Natural killer cell treated with Interleukin-12 subunit alpha and Interleukin-12 subunit beta and Interleukin-15 and Interleukin-18, amount 100 ng/mL, for 72 hours (primary cell): ENCODE measurements at regions not wholly inside any gene's neighbourhood (a gene's known extent, or its start where the extent isn't known, plus 50 kb on each side); places are given as distances from the start of the nearest gene placed in this dataset.
"Not testable (repeated sequence)": the region's sequence is repeated elsewhere in the genome, so short reads cannot be mapped to it uniquely, and the experiment has no call there.

Source experiments
- ATAC-seq, 2 donors: fragments of 150-1000 bp; cut with Tn5 transposase in 1 of 2; sonication (Bioruptor Pico), chemical (Tn5 transposase) in 1 of 2; 2 replicates each; pipeline ENCODE4 v1.10.0; 2021
- DNase-seq: peaks from one replicate; pipeline ENCODE4 v3.0.0; 2022; ENCODE audit warnings: low spot score
- H3K27ac Mint-ChIP-seq, 2 donors: 1 replicate in 1 of 2; 2 replicates in 1 of 2; pipeline ENCODE4 v1.8.0; 2022; ENCODE audit warnings: mixed read lengths in 2 of 2, mild to moderate bottlenecking in 1 of 2, moderate library complexity in 1 of 2
- H3K27me3 Mint-ChIP-seq, 2 donors: 1 replicate in 1 of 2; 2 replicates in 1 of 2; pipeline ENCODE4 v1.8.0; 2022; ENCODE audit warnings: mixed read lengths in 2 of 2
- H3K36me3 Mint-ChIP-seq: one replicate; pipeline ENCODE4 v1.8.0; 2022; ENCODE audit warnings: mixed read lengths
- H3K4me1 Mint-ChIP-seq, 2 donors: 1 replicate in 1 of 2; 2 replicates in 1 of 2; pipeline ENCODE4 v1.8.0; 2022; ENCODE audit warnings: low read depth in 2 of 2, mixed read lengths in 2 of 2, mild to moderate bottlenecking in 1 of 2
- H3K4me3 Mint-ChIP-seq: one replicate; pipeline ENCODE4 v1.8.0; 2022; ENCODE audit warnings: mixed read lengths
- H3K9me3 Mint-ChIP-seq: 2 replicates; pipeline ENCODE4 v1.8.0; 2022; ENCODE audit warnings: mixed read lengths

DNA sequence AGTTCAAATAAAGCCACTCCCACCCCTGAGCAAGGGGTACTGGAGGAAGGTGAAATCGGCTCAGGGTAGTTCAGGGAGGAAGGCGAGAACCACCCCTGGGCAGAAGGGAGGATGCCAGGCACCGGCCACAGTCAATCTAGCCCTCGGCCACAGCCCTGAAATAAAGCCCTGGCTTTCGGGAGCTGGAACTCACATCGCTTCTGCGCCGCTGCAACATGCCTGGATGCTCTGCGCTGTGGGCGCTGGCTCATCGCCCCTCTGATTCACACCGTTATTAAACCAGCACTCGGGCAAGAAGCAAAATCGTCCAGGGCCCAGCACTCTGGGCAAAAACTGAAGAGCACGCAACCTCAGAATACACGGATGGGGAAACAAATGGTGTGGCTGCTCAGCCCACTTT is 136.9 kb upstream of the RREB1 start:
- no peak overlapping the region for H3K4me3 Mint-ChIP-seq
- ATAC-seq (no peak), DNase-seq (no peak)
- no peaks in the 10 kb centered on the region for H3K36me3 Mint-ChIP-seq
- no peak overlapping the region for H3K27ac Mint-ChIP-seq
- no peaks in the 10 kb centered on the region for H3K9me3 Mint-ChIP-seq
- peaks cover 0 to 4% of the 10 kb centered on the region in 2 donors for H3K27me3 Mint-ChIP-seq
- no peaks in the 10 kb centered on the region for H3K4me1 Mint-ChIP-seq

GRCh38 chr6:6971369-6971768 is 136.4 kb upstream of the RREB1 start:
- no peaks in the 10 kb centered on the region for H3K4me1 Mint-ChIP-seq
- H3K36me3 Mint-ChIP-seq, result no peaks in the 10 kb centered on the region
- peaks cover 0 to 4% of the 10 kb centered on the region in 2 donors for H3K27me3 Mint-ChIP-seq
- no peak for DNase-seq
- H3K4me3 Mint-ChIP-seq, result no peak overlapping the region
- ATAC-seq, result no peak
- no peak overlapping the region for H3K27ac Mint-ChIP-seq
- no peaks in the 10 kb centered on the region for H3K9me3 Mint-ChIP-seq

GRCh38 chr6:6972456-6972855 is 135.3 kb upstream of the RREB1 start:
- Mint-ChIP-seq H3K9me3 (no peaks in the 10 kb centered on the region), H3K27me3 (peaks cover 0 to 4% of the 10 kb centered on the region in 2 donors), H3K36me3 (no peaks in the 10 kb centered on the region), H3K4me3 (no peak overlapping the region), H3K27ac (no peak overlapping the region), H3K4me1 (no peaks in the 10 kb centered on the region)
- DNase-seq (no peak), ATAC-seq (no peak)

- ATAC-seq (no peak), DNase-seq (no peak)
- H3K27me3 Mint-ChIP-seq, result peaks cover 0 to 4% of the 10 kb centered on the region in 2 donors
- H3K9me3 Mint-ChIP-seq, result no peaks in the 10 kb centered on the region
- no peak overlapping the region for H3K4me3 Mint-ChIP-seq
- no peak overlapping the region for H3K27ac Mint-ChIP-seq
- no peaks in the 10 kb centered on the region for H3K4me1 Mint-ChIP-seq
- no peaks in the 10 kb centered on the region for H3K36me3 Mint-ChIP-seq
Observed at GRCh38 chr6:6973721-6974120, 134.0 kb upstream of the RREB1 start.

DNA sequence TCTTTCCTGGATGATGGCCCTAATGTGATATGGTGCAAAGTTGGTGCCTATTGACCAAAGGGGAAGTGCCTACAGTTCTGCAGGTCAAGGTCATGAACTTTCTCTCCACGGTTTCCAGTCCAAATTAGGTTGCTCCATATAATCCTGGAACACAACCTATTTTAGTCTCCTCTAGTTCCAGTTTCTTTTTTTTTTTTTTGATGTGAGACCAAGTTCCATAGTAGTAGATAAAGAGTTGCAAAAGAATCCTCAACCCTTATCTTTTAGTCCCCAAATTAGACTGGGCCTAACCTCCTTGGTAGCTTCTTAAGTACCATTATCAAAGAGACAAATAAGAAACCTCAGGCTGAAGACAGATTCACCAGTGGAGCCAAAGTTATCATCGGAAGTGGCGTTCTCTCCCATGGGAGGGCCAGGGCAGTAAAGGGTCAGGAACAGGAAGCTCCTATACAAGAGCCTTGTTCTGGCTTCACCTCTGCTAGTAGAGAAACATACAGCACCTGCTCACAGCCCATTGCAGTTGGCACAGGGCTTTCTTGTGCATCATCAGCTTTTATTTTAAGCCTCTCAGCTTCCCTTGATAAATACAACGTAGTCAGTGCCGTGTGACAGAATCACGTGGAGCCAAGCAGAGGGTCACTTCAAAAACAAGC is 132.2 kb upstream of the RREB1 start:
- Mint-ChIP-seq H3K4me3 (no peak overlapping the region), H3K27me3 (peaks cover 0 to 4% of the 10 kb centered on the region in 2 donors), H3K9me3 (no peaks in the 10 kb centered on the region), H3K4me1 (no peaks in the 10 kb centered on the region), H3K27ac (no peak overlapping the region), H3K36me3 (no peaks in the 10 kb centered on the region)
- ATAC-seq (no peak), DNase-seq (no peak)

DNA sequence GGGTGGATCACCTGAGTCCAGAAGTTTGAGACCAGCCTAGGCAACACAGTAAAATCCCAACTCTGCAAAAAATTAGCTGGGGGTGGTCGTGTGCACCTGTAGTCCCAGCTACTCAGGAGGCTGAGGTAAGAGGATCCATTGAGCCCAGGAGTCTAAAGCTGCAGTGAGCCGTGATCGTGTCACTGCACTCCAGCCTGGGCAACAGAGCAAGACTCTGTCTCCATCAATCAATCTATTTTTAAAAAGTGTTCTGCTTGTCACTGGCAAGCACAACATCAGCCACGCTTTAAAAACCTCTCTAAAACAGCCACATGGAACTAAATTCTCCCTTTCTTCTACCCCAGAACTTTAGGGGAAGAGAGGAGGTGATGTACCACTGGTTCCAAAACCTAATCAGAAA is 131.6 kb upstream of the RREB1 start:
- H3K27ac Mint-ChIP-seq, result no peak overlapping the region
- ATAC-seq, result no peak

GRCh38 chr6:6978731-6979130 is 129.0 kb upstream of the RREB1 start:
- ATAC-seq, result no peak
- H3K9me3 Mint-ChIP-seq, result no peaks in the 10 kb centered on the region
- no peak overlapping the region for H3K27ac Mint-ChIP-seq
- DNase-seq, result no peak
- no peak overlapping the region for H3K4me3 Mint-ChIP-seq
- H3K36me3 Mint-ChIP-seq, result no peaks in the 10 kb centered on the region
- peaks cover 0 to 4% of the 10 kb centered on the region in 2 donors for H3K27me3 Mint-ChIP-seq
- no peaks in the 10 kb centered on the region for H3K4me1 Mint-ChIP-seq

More for the DNA sequence above, 131.6 kb upstream of the RREB1 start:
- H3K4me3 Mint-ChIP-seq, result no peak overlapping the region
- no peak for DNase-seq
- H3K9me3 Mint-ChIP-seq, result no peaks in the 10 kb centered on the region
- H3K4me1 Mint-ChIP-seq, result no peaks in the 10 kb centered on the region
- no peaks in the 10 kb centered on the region for H3K36me3 Mint-ChIP-seq
- peaks cover 0 to 4% of the 10 kb centered on the region in 2 donors for H3K27me3 Mint-ChIP-seq

DNA sequence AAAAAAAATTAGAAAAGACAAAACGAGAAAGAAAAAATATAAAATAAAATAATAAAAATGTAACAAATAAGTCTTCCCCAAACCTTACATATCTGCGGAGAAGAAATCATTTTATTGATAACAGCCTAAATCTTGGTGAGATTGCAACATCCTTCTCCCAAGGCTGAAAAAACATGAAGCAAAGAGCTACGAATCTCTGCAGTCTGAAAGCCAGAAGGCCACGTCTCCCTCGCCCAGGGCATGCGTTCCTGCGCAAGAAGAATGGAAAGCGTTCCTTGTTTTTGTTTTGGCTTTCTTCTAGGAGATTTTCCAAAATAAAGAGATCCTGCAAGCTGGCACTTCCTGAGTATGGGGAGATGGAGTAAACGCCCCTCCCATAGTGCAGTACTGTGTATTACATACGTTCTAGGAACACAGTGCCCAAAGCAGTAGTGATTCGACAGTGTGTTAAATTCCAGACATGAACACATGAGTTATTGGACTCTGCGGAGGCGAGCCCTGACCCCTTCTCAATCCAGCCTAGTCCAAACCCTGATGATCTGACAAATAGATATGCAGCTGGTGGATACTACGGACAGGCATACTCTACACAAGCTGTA is 126.7 kb upstream of the RREB1 start:
- ATAC-seq (no peak), DNase-seq (no peak)
- H3K4me3 Mint-ChIP-seq, result no peak overlapping the region
- H3K36me3 Mint-ChIP-seq, result no peaks in the 10 kb centered on the region
- H3K27me3 Mint-ChIP-seq, result no peaks in the 10 kb centered on the region
- H3K4me1 Mint-ChIP-seq, result no peaks in the 10 kb centered on the region
- H3K9me3 Mint-ChIP-seq, result no peaks in the 10 kb centered on the region
- H3K27ac Mint-ChIP-seq, result no peak overlapping the region

DNA sequence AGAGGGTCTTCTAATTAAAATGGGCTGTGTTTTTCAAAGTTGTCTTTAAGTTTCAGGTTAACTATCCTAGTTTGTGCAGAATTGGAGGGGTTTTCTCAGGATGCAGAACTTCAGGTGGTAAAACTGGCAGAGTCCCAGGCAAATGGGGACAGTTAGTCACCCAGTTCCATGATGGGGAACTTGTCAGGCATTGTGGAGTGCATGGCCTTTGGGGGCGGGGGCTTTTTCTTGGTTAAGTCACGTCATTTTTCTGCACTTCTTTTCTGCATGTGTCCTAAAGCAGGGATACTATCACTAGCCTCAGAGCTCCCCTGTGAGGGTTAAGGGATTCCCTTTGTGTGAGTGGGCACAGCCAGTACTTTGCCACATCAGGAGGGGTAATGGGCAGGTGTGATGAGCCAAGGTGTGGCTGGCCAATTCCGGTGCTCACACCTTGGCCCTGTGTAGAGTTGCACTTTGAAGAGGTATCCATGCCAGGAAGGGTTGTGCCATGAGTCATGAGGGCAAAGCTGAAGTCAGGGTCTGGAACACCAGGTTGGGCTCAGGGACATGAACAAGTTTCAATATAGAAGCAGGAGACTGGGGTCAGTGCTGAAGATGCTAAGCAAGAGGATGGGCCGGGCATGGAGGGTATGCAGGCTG is 126.0 kb upstream of the RREB1 start:
- ATAC-seq (no peak), DNase-seq (no peak)
- H3K27me3 Mint-ChIP-seq, result no peaks in the 10 kb centered on the region
- H3K4me3 Mint-ChIP-seq, result no peak overlapping the region
- H3K27ac Mint-ChIP-seq, result no peak overlapping the region
- H3K4me1 Mint-ChIP-seq, result no peaks in the 10 kb centered on the region
- H3K9me3 Mint-ChIP-seq, result no peaks in the 10 kb centered on the region
- no peaks in the 10 kb centered on the region for H3K36me3 Mint-ChIP-seq

DNA sequence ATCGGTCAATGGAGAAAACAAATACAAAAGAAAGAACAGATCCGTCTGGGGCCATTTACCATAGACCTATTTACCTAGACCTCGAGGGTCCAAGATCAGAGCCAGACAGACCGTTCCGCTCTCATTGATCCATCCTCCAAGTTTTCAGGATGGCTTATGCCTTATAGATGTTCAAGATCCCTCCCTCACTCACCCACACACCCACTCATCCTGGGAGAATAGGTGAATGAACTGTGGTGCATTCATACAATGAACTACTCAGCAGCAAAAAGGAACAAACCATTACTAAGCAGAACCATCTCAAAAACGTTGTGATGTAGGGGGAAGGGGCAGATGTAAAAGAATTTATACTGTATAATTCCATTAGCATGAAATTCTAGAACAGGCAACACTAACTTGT is 125.1 kb upstream of the RREB1 start:
- Mint-ChIP-seq H3K27ac (no peak overlapping the region), H3K4me1 (no peaks in the 10 kb centered on the region), H3K4me3 (no peak overlapping the region), H3K36me3 (no peaks in the 10 kb centered on the region), H3K9me3 (no peaks in the 10 kb centered on the region), H3K27me3 (peaks cover 0 to 6% of the 10 kb centered on the region in 2 donors)
- DNase-seq (no peak), ATAC-seq (no peak)

DNA sequence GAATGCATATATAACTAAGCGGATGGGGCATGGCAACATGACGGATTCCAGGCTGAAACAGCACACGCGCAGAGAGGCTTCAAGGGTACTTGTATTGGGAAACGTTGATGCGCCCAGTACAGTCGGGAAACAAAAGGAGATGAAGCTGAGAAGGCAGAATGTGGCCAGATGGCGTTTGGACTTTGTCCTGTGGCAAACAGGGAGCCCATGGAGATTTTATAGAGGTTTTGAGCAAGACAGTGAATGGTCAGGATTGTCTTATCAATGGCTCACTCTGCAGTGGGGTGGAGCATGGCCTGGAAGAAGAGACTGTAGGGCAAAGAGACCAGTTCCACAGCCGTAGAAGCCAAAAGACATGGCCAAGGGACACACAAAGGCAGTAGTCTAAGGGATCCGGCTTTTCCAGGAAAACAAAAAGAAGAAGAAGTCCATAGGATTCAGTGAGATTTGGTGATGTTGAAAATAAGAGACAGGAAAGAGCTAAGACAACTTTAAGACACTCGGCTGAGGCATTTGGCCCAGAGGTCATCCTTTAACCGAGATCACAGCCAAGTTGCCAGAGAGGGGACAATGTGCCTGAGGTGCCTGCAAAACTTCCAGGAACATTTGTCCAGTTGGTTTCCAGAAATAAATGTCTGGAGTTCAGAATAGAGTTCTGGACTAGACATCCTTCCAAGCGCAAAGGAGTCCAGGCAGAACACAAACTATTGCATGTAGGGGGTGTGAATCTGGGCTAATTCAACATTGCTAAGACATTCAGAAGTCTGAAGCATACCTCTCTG is 123.0 kb upstream of the RREB1 start:
- H3K4me1 Mint-ChIP-seq, result no peaks in the 10 kb centered on the region
- ATAC-seq (no peak), DNase-seq (no peak)
- H3K4me3 Mint-ChIP-seq, result no peak overlapping the region
- peaks cover 2 to 8% of the 10 kb centered on the region in 2 donors for H3K27me3 Mint-ChIP-seq
- H3K27ac Mint-ChIP-seq, result no peak overlapping the region
- H3K9me3 Mint-ChIP-seq, result no peaks in the 10 kb centered on the region
- H3K36me3 Mint-ChIP-seq, result no peaks in the 10 kb centered on the region

DNA sequence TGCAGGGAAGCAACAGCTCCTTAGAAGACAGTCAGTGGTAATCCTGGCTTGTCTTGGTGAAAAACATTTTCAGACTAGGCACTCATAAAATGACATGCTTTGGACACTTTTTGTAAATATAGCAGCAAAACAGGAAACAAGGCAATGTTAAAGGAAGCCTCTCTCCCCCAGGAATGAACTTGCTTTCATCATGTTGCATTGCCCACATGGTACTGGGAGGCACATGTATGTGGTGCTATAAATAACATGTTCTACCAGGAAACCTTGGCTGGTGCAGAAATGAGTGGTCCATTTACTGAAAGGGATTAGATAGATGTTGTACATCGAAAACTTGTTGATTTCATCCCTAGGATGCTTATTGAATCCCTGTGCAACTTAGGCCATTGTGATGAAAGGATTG is 121.4 kb upstream of the RREB1 start:
- DNase-seq (no peak), ATAC-seq (no peak)
- Mint-ChIP-seq H3K27ac (no peak overlapping the region), H3K9me3 (no peaks in the 10 kb centered on the region), H3K4me1 (no peaks in the 10 kb centered on the region), H3K27me3 (peaks cover 2 to 8% of the 10 kb centered on the region in 2 donors), H3K4me3 (no peak overlapping the region), H3K36me3 (no peaks in the 10 kb centered on the region)

DNA sequence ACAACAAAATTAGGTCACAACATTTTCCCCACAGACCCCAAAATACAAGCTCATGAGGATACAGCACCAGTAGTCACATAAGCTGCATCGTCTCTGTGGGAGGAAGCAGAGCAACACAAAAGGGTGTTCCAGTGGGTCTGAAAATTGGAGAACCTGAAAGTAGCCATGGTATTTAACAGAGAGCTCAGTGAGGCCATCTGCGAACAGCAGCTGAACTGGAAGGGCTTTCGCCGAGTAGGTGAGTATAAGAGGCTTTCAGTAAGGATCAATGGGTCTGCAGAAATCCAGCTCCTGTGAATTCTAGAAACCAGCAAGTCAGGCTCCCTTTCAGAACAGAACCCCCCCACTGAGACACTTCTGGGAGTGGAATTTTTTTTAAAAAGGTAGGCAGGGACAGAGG is 120.0 kb upstream of the RREB1 start:
- peaks cover 2 to 8% of the 10 kb centered on the region in 2 donors for H3K27me3 Mint-ChIP-seq
- ATAC-seq (no peak), DNase-seq (no peak)
- no peak overlapping the region for H3K4me3 Mint-ChIP-seq
- no peak overlapping the region for H3K27ac Mint-ChIP-seq
- no peaks in the 10 kb centered on the region for H3K4me1 Mint-ChIP-seq
- H3K9me3 Mint-ChIP-seq, result no peaks in the 10 kb centered on the region
- H3K36me3 Mint-ChIP-seq, result no peaks in the 10 kb centered on the region

DNA sequence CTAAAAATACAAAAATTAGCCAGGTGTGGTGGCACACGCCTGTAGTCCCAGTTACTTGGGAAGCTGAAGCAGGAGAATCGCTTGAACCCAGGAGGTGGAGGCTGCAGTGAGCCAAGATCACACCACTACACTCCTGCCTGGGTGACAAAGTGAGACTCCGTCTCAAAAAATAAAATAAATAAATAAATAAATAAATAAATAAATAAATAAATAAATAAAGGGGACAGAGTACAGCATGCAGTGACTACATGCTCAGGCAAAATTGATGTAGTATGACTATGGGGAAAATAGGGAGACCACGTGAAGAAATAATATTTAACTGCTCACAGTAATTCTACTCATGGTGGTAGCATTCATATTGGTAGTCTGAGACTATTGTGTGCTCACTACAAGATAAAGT is 117.7 kb upstream of the RREB1 start:
- not testable (repeated sequence) for H3K27ac Mint-ChIP-seq, H3K4me3 Mint-ChIP-seq, H3K9me3 Mint-ChIP-seq, DNase-seq, H3K4me1 Mint-ChIP-seq, H3K27me3 Mint-ChIP-seq, H3K36me3 Mint-ChIP-seq, ATAC-seq
